ENCODE measurements at regions not wholly inside any gene's neighbourhood (a gene's known extent, or its start where the extent isn't known, plus 50 kb on each side); places are given as distances from the start of the nearest gene placed in this dataset.

GRCh38 chr19:28964500-28964899, 248.5 kb downstream of the UQCRFS1 start:
- no peak for DNase-seq (ENCODE audit: low read depth)
- TF ChIP-seq, protein P1, sequence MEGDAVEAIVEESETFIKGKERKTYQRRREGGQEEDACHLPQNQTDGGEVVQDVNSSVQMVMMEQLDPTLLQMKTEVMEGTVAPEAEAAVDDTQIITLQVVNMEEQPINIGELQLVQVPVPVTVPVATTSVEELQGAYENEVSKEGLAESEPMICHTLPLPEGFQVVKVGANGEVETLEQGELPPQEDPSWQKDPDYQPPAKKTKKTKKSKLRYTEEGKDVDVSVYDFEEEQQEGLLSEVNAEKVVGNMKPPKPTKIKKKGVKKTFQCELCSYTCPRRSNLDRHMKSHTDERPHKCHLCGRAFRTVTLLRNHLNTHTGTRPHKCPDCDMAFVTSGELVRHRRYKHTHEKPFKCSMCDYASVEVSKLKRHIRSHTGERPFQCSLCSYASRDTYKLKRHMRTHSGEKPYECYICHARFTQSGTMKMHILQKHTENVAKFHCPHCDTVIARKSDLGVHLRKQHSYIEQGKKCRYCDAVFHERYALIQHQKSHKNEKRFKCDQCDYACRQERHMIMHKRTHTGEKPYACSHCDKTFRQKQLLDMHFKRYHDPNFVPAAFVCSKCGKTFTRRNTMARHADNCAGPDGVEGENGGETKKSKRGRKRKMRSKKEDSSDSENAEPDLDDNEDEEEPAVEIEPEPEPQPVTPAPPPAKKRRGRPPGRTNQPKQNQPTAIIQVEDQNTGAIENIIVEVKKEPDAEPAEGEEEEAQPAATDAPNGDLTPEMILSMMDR (conservative IDR thresholded peaks at IDR 0.05; ENCODE audit: low read depth, low read length) = no peak
- H3K4me3 ChIP-seq (ENCODE audit: low read depth, low read length) = no peak overlapping the region

GRCh38 chr19:28963486-28964250, 249.3 kb downstream of the UQCRFS1 start:
- TF ChIP-seq, protein P1 (conservative IDR thresholded peaks at IDR 0.05; ENCODE audit: low read depth, low read length) = no peak
- DNase-seq (ENCODE audit: low read depth) = no peak

DNA sequence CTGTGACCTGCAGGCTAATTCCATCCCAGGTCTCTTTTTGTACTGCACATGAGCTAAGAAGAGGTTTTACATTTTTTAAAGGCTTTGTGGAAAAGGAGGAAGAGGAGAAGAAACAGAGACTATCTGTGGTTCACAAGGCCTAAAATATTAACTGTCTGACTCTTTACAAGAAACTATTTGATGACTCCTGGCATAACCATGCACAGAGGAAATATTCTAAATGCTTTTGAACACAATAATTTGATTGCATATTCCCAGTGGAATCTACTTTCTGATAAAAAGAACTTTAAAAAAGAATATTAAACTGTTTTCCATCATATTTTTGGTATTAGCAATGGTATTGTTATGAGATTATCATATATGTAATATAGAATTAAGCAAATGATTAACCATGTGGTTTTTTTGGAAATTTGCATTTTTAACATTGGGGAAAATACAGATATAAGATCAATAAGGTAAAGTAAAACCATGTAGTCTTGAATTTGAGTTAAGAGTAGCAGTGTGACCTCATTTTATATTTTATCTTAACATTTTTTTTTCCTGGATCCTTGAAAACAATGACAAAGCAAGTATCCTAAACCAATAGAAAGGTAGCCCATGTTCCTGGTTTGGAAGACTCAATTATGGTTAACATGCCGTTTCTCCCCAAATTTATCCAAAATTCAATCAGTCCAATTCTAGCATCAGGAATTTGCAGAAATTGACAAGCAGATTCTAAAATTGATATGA, 251.0 kb downstream of the UQCRFS1 start:
- DNase-seq (ENCODE audit: low read depth) = peak; percentile 68
- TF ChIP-seq, protein P1 (conservative IDR thresholded peaks at IDR 0.05; ENCODE audit: low read depth, low read length) = no peak
- no peak overlapping the region for H3K4me3 ChIP-seq (ENCODE audit: low read depth, low read length)

More at GRCh38 chr19:28963486-28964250, 249.3 kb downstream of the UQCRFS1 start:
- no peak overlapping the region for H3K4me3 ChIP-seq (ENCODE audit: low read depth, low read length)

DNA sequence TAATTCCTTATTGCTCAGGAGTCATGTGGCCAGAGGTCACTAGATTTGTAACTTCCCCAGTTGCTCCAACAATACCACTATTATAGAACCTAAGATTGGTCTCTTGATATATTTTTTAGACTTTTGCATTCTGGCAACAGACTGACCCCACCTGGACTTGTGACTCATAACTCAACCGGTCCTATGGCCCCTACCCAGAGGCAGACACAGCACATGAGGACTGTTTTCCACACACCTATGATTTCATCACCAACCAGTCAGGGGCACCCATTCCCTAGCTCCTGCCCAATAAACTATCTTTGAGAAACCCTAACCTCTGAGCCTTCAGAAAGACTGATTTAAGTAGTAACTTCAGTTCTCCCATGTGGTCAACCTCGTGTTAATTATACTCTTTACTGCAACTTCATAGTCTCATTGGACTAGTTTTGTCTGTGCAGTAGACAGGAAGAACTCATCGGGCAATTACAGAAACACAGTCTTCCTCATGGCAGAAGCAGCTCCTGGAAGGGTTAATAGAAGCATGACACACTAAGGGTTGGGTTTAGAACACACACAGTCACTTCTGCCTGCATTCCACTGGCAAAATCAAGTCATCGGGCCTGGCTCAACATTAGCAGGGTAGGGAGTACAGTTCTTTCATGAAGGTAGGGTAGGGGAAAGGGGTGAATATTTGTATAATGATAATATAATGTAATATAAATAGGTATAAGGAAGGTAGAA, 251.8 kb downstream of the UQCRFS1 start:
- TF ChIP-seq, protein P1 (conservative IDR thresholded peaks at IDR 0.05; ENCODE audit: low read depth, low read length) = no peak
- no peak overlapping the region for H3K4me3 ChIP-seq (ENCODE audit: low read depth, low read length)
- peak; percentile 47 for DNase-seq (ENCODE audit: low read depth)

DNA sequence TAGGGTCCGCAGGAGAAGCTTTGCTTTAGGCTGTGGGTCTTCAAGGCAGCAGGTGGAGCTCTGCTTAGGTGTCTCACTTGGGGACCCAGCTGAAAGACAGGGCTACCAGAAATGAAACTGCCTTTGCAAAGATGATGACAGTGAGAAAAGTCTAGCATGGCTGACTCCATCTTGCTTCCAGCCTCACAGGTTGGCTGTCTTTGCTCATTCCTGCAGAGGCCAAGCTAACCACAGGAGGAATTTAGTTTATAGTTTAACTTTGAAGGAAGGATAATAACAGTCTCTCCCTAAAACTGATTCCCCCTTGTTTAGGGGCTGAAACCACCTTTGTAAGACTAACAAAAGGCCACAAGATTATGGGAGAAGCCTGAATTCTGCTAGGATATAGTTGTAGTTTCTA, 252.4 kb downstream of the UQCRFS1 start:
- H3K4me3 ChIP-seq (ENCODE audit: low read depth, low read length) = no peak overlapping the region
- DNase-seq (ENCODE audit: low read depth) = no peak
- TF ChIP-seq, protein P1 (conservative IDR thresholded peaks at IDR 0.05; ENCODE audit: low read depth, low read length) = no peak

DNA sequence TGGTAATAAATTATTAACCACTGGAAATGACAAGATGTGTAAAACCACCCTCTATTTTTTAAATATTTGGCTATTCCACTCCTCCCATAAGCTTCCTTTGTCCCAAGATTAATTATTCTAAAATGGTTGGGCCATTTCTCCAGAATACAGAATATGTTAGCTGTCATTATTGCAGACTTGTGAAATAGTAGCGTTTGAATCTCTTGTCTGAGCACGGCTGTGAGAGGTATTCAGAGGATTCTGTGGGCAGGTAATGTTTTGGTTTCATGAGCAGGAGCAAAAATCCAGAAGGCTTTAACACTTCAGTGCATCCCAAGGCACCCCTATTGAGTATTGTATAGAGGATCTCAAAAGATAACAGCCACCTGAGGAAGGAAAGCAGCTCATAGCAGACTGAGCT, 256.0 kb downstream of the UQCRFS1 start:
- TF ChIP-seq, protein P1 (conservative IDR thresholded peaks at IDR 0.05; ENCODE audit: low read depth, low read length) = no peak
- no peak overlapping the region for H3K4me3 ChIP-seq (ENCODE audit: low read depth, low read length)
- DNase-seq (ENCODE audit: low read depth) = no peak

Measured in choroid plexus epithelial cell (primary cell).